Tibial nerve (tissue), 4 donors: ENCODE measurements at regions not wholly inside any gene's neighbourhood (a gene's known extent, or its start where the extent isn't known, plus 50 kb on each side); places are given as distances from the start of the nearest gene placed in this dataset.

Source experiments
- DNase-seq, 2 donors: peaks; one replicate each; pipeline ENCODE4 v3.0.0-alpha.2; 2019; ENCODE audit warnings: low spot score in 2 of 2
- H3K27ac ChIP-seq, 4 donors: fragments of 200-600 bp; sonication (generic) in 3 of 4; one replicate each; pipeline ENCODE4 v1.5.1; 2017 to 2019; ENCODE audit warnings: mild to moderate bottlenecking in 1 of 4
- H3K27me3 ChIP-seq, 2 donors: fragments of 200-600 bp; sonication (generic) in 1 of 2; one replicate each; pipeline versions ENCODE4 v1.5.1 to v1.6.0; 2017 to 2019
- H3K36me3 ChIP-seq, 3 donors: fragments of 200-600 bp; sonication (generic); one replicate each; pipeline ENCODE4 v1.5.1; 2018 to 2019
- H3K4me1 ChIP-seq, 4 donors: fragments of 200-600 bp; sonication (generic) in 3 of 4; one replicate each; pipeline ENCODE4 v1.5.1; 2017 to 2019
- H3K4me3 ChIP-seq, 4 donors: fragments of 200-600 bp; sonication (generic) in 3 of 4; one replicate each; pipeline ENCODE4 v1.5.1; 2017 to 2019; ENCODE audit warnings: mild to moderate bottlenecking in 1 of 4, moderate library complexity in 1 of 4
- H3K9me3 ChIP-seq, 4 donors: fragments of 200-600 bp; sonication (generic) in 3 of 4; one replicate each; pipeline ENCODE4 v1.5.1; 2017 to 2019
- CTCF ChIP-seq, 5 experiments: fragments of 200-600 bp in 3 of 5; fragments of 450-650 bp in 2 of 5; sonication (generic) in 3 of 5; IDR thresholded peaks; one replicate each; pipeline ENCODE4 v1.5.1; 2016 to 2019; ENCODE audit warnings: antibody characterized with exemption in 5 of 5, mild to moderate bottlenecking in 3 of 5, moderate library complexity in 2 of 5
- EP300 ChIP-seq, 2 donors: sonication (generic); formaldehyde crosslinking; IDR thresholded peaks; one replicate each; pipeline ENCODE4 v1.6.1; 2017; ENCODE audit warnings: antibody characterized with exemption in 2 of 2, mild to moderate bottlenecking in 1 of 2
- POLR2A ChIP-seq, 2 donors: fragments of 450-650 bp; IDR thresholded peaks; one replicate each; pipeline ENCODE4 v1.6.1; 2017; ENCODE audit warnings: antibody characterized with exemption in 2 of 2, mild to moderate bottlenecking in 2 of 2, moderate library complexity in 2 of 2
- WGBS, 2 donors: methylation state at CpG; one replicate each; pipeline ENCODE4 v1.1.5; 2018; 5-methylcytosine and 5-hydroxymethylcytosine counted together

DNA sequence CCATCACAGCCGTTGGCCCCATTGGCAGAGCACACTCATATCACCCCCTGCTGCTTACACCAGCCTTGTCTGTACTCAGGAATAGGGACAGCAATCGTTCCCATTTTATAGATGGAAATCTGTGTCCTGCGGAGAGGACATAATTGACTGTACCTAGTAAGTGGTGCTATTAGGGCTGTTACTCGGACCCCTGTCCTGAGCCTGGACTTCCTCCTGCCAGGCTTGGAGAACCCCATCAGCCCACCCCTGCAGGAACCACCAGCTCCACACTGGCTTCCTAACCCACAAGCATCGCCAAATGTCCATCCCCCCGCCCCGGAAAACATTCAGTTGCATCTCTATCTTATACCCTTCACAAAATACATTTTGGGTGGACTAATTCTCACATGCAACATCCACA lies 139.8 kb upstream of the RET start:
- Histone ChIP-seq H3K36me3 (no peaks in the 10 kb centered on the region), H3K9me3 (no peaks in the 10 kb centered on the region), H3K27ac (no peak overlapping the region), H3K4me3 (no peak overlapping the region), H3K4me1 (peaks cover 0 to 18% (median 0%) of the 10 kb centered on the region in 4 donors), H3K27me3 (peaks cover 0 to 27% of the 10 kb centered on the region in 2 donors)
- no peak for DNase-seq
- 85% methylated on average over 7 of the region's 7 CpGs for WGBS, 2 donors
- TF ChIP-seq CTCF (IDR thresholded peaks at IDR 0.05) (no peak), POLR2A (IDR thresholded peaks at IDR 0.05) (no peak), EP300 (IDR thresholded peaks at IDR 0.05) (no peak)

GRCh38 chr10:42937649-42938180 lies 139.2 kb upstream of the RET start:
- WGBS, 2 donors = 77 to 80% methylated on average over 8 of the region's 8 CpGs
- TF ChIP-seq CTCF (IDR thresholded peaks at IDR 0.05) (no peak), EP300 (IDR thresholded peaks at IDR 0.05) (no peak), POLR2A (IDR thresholded peaks at IDR 0.05) (no peak)
- H3K4me3 ChIP-seq = no peak overlapping the region
- H3K9me3 ChIP-seq = no peaks in the 10 kb centered on the region
- H3K36me3 ChIP-seq = no peaks in the 10 kb centered on the region
- H3K4me1 ChIP-seq = peaks cover 0 to 15% (median 0%) of the 10 kb centered on the region in 4 donors
- no peak for DNase-seq
- peaks cover 0 to 21% of the 10 kb centered on the region in 2 donors for H3K27me3 ChIP-seq
- H3K27ac ChIP-seq = no peak overlapping the region

DNA sequence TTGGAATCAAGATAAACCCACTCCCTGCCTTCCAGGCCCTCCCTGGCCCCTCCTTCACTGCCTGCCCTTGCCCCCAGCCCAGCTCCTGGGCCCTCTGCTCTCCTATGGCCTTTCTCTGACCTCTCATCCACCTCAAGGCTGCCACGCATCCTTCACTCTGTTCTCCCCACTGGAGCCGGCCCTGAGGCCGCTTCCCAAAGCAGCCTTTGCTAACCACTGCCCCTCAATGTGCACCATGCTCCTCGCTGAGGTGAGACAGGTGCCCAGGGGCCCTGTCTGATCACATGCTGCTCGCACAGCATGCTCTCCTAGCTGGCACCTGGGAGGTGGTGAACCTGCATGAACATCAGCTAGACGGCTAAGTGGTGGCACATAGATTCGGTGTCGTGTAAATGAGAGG lies 138.5 kb upstream of the RET start:
- H3K4me1 ChIP-seq = peaks cover 0 to 8% (median 0%) of the 10 kb centered on the region in 4 donors
- H3K9me3 ChIP-seq = no peaks in the 10 kb centered on the region
- H3K27ac ChIP-seq = no peak overlapping the region
- H3K36me3 ChIP-seq = no peaks in the 10 kb centered on the region
- H3K4me3 ChIP-seq = no peak overlapping the region
- DNase-seq = no peak
- TF ChIP-seq EP300 (IDR thresholded peaks at IDR 0.05) (no peak), CTCF (IDR thresholded peaks at IDR 0.05) (no peak), POLR2A (IDR thresholded peaks at IDR 0.05) (no peak)
- WGBS, 2 donors = 89 to 90% methylated on average over 8 of the region's 8 CpGs
- peaks cover 0 to 14% of the 10 kb centered on the region in 2 donors for H3K27me3 ChIP-seq

GRCh38 chr10:42939237-42939636 lies 137.6 kb upstream of the RET start:
- Histone ChIP-seq H3K27me3 (peaks cover 0 to 5% of the 10 kb centered on the region in 2 donors), H3K27ac (no peak overlapping the region), H3K4me3 (no peak overlapping the region), H3K4me1 (no peaks in the 10 kb centered on the region), H3K9me3 (no peaks in the 10 kb centered on the region), H3K36me3 (no peaks in the 10 kb centered on the region)
- no peak for DNase-seq
- TF ChIP-seq CTCF (IDR thresholded peaks at IDR 0.05) (no peak), POLR2A (IDR thresholded peaks at IDR 0.05) (no peak), EP300 (IDR thresholded peaks at IDR 0.05) (no peak)
- WGBS, 2 donors = 83 to 91% methylated on average over 11 of the region's 11 CpGs

DNA sequence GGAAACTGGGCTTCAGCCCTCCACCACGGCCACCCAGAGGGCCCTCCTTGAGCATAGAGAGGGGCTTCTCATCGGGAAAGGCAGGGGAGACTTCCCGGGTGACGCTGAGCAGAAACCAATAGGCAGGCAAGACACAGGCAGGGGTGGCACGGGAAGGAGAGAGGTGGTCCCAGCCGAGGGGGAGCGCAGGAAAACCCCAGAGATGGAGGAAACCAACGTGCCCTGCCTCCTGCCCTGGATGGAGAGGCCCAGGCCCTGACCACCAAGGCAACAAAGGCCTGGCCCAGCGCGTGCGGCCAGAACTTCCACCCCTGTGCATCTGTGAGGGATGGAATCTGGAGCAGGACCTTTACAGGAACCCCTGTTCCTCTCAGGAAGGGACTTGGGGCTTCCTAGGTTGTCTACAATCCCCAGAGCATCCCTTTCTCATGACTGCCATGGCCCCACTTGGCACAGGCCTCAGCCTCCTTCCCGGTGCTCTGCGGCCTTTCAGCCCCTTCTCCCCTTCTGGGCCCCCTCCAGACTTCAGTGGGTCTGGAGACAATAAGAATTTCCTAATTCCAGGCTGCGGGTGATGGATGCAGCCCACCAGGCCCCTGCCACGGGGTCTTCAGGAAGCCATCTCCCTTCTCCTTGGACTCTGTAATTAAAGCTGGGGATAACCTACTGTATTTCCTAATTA lies 137.0 kb upstream of the RET start:
- no peak for DNase-seq
- 76 to 85% methylated on average over 15 of the region's 15 CpGs for WGBS, 2 donors
- TF ChIP-seq POLR2A (IDR thresholded peaks at IDR 0.05) = no peak
- TF ChIP-seq CTCF (IDR thresholded peaks at IDR 0.05) = no peak
- TF ChIP-seq EP300 (IDR thresholded peaks at IDR 0.05) = no peak

More for the DNA sequence above, 137.0 kb upstream of the RET start:
- no peaks in the 10 kb centered on the region for H3K27me3 ChIP-seq
- H3K4me1 ChIP-seq = no peaks in the 10 kb centered on the region
- no peak overlapping the region for H3K4me3 ChIP-seq
- no peak overlapping the region for H3K27ac ChIP-seq
- no peaks in the 10 kb centered on the region for H3K36me3 ChIP-seq
- H3K9me3 ChIP-seq = no peaks in the 10 kb centered on the region
